Stimulated activated CD4-positive, alpha-beta T cell treated with anti-CD3 and anti-CD28 coated beads, TNF-alpha, amount 100 ng/mL, for 48 hours (primary cell): ENCODE measurements at regions not wholly inside any gene's neighbourhood (a gene's known extent, or its start where the extent isn't known, plus 50 kb on each side); places are given as distances from the start of the nearest gene placed in this dataset.

Source experiments
- DNase-seq, 3 donors: peaks; one replicate each; pipeline ENCODE4 v3.0.0-alpha.2; 2020; ENCODE audit warnings: low read depth in 3 of 3

DNA sequence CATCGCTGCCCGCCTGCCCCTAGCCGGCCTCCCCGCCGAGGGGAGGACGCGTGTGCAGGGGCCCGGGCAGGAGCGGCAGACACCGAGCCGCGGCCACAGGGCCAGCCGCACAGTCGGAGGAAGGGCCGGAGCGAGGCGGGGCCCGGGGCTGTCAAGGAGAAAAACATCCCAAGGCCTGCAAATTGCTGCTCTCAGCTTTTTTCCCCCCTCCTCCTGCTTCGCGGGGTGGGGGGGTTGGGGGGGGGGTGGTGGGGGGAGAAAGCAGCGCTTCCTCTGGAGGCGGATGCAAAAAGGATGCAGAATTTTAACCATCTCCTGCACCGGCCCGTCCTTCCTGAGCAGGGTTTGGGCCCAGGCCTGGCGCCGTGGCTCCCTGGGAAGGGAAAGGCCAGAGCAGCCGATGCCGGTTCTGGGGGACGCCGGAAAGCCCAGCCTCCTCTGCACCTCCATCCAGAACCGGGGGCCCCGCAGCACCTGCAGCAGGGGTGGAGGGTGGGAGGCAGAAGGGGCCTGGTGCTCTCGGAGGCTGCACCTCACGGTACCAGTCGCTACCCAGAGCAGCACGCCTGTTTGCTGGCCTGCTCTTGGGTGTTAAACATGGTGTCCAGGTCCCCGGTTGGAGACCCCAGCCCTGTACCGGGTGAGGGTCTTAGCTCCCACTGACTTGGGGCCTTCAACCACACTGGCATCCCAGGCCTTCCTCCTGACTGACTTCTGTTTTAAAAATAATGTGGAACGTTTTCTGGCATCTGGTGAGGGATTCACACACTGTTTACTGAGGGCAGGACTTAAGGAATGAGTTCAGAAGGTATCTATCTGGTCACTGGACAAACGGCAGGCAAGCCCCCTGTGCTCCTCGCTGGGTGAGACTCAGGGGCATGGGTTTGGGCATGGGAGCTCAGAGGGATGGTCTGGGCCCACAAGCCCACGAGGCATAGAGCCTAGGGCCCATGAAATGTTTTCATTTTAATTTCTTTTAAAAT is 77.4 kb upstream of the WNT7B start:
- no peak for DNase-seq

DNA sequence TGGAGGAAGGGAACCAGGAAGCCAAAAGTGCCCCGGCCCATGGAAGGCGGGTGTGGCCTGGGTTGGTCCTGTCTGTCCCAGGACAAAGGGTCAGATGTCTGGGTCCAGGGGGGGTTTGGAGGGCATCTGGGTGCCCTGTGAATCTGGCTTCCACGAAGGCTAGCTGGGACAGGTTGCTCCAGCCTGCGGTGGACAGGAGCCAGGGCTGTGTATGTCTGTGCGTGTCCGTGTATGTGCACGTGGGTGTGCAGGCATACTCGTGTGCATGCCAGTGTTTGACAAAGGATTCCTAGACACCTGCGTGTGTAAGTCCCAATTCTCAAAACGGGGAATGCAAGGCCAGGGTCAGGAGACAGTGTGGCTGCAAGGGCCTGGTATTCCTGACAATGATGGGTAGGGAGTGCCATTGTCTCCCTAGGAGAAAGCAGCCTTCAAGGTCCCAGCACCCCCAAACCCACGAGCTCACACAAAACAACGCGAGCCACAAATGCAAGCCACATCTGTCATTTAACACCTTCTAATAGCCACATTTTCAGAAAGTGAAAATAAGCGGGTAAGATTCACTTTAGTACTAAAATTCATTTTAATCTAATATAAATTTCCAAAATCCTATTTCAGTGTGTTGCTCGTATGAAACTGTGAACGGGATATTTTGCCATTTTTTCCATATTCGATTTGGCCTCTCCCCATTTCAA is 78.4 kb upstream of the WNT7B start:
- DNase-seq: no peak

GRCh38 chr22:46055911-46056545 is 79.1 kb upstream of the WNT7B start:
- DNase-seq: no peak

- DNase-seq: no peak
Observed at GRCh38 chr22:46056546-46057245, 79.7 kb upstream of the WNT7B start.

DNA sequence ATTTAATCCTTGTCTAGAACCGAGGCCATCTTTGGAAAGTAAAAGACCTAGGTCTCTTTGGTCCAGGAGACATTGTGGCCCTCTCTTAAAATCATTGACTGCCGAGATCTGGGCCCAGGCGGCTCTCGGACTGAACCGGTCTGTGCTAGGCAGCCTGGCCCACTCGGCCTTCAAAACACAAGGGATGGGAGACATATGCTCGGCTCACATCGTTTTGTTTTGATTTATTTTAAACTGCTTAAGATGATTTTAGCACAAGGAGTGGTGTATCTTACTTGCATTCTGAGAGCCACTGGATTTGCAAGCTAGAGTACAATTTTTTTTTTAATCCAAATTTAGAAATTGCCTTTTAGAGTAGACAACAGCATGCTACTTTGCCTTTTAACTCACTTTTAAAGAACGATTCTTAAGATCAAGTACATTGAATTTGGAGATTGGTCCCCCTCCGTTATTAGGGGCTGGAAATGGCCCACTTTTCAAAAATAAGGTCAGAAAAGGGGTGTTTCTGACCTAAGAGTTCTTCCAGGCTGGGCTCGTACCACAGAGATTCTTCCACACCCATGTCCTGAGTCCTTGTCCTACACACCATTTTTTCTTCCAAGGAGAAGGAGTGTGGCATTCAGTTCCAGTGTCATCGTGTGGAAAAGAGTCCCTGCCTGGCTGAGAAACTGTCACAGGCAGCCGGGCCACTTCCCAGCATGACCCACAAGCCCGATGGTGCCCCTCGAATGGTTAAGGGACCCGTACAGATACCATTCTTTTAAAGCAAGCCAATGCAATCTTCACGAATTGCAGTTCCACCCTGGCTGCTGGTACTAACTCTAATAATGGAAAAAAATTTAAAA is 80.5 kb upstream of the WNT7B start:
- DNase-seq: no peak

DNA sequence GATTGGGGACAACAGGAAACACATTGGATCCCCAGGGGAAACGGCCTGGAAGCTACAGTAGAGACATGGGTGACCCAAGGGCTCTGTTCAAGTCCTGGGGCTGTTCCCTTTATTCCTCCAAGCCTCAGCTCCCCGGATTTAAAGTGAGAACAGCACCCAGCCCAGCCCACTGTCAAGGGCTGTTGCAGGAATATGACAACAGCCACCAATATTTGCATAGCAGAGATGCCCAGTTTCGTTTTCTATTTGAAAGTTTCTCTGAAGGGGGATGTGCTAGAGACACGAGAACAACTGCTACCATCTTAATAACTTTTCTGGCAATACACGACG is 81.1 kb upstream of the WNT7B start:
- DNase-seq: no peak

DNA sequence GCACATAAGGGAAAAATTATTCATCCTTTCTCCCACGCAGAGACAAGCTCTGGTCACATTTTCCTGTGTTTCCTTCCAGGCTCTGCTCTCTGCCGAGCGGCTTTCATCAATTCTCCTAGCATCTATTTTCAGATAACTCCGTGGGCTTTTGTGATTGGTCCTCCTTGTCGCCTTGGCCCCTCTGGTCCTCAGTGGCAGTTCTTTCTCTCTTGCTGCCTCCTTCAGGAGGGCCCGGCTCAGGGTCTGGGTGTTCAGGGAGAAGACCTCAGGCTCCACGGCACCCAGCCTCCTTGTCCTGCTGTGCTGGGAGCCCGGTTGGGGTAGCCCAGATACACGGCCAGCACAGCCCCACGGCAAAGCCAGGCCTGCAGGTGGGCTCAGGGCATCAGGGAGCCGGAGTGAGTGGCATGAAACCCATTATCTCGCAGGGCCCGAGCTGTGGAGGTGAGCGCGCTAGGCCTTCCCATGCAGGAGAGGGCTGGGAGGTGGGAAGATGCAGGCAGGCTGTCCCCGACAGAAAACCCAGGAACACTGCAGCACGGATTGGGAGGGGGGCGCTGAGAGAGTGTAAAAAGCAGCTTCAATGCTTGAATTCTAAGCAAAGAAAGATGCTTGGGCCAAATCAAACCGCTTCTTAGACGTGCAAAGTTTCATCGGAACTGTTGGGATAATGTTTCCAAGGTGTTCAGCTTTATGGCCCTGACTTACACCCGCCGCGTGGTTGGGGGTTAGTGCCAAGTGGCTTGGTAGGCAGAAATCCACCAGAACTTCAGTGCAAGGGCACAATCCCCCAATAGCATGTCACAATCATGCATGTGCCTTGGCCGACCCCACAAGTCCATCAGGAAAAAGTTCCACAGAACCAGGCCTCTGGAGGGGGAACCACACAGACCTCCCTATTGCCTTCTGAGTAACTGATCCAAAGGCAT is 81.9 kb upstream of the WNT7B start:
- DNase-seq: no peak

GRCh38 chr22:46060292-46061123 is 83.5 kb upstream of the WNT7B start:
- DNase-seq: no peak

DNA sequence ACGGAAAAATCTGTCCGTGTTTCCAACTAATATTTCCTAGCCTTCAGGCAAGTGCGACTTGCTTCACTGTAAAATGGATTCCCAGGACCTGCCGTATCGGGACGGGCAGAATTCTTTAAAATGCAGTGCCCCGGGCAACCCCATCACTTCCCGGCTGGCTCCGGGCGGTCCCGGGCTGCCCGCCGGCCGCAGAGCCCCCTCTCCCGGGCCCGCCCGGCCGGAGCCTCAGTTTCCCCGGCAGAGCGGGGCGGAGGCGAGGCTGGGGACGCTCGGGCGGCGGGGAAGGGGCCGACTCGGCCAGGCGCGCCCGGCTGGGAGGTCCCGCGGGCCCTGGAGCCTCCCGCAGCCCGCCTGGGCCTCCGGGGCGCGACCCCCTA is 84.2 kb upstream of the WNT7B start:
- no peak for DNase-seq

GRCh38 chr22:46061501-46062231 is 84.7 kb upstream of the WNT7B start:
- DNase-seq: no peak

DNA sequence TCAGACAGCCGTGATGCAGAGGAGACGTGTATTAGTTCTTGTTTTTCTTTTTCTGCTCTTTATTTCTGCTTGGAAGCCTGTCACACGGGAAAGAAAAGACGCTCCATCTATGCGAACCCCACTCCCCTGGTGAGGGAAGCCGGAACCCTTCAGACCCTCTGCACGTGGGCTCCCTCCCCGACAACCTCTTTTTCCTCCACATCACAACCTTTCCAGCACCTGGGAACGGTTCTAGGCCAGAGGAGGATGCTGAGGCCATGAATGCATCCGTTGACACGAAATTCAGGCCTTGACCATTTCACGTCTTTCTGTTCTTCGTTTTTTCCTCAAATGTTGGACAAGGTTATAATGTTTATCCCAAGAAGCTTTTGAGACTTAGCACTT is 85.3 kb upstream of the WNT7B start:
- DNase-seq: no peak

DNA sequence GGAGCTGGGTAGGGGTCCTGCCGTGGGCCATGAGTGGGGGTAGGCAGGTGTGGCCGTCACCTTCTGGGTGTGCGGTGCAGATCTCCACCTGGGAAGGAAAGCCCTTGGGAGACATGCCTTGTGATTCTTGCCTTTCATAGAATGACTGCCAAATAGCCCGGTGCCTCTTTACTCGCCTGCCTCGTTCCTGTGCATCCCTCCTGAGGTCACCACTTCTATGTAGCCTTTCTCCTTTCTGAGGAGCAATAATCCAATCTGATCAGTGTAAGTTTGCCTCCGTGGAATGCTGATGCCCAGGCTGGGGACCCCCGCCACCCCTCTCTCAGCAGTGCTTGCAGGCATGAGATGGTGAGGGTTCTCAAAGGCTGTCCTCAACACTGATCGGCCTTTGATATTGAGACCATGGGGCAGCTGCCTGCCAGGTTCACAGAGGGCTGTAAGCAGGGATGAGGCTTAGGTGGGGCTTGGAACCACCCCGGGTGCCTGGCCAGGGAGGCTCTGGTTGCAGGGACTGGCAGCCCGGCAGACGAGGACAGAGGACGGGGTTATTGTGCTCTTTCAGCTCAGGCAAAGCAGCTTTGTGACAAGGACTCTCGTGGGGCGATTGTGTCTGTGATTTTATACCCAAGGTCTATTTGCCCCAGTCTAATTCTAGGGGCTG is 86.1 kb upstream of the WNT7B start:
- no peak for DNase-seq

- DNase-seq: no peak
Observed at GRCh38 chr22:46063846-46064227, 86.5 kb upstream of the PPARA start.

DNA sequence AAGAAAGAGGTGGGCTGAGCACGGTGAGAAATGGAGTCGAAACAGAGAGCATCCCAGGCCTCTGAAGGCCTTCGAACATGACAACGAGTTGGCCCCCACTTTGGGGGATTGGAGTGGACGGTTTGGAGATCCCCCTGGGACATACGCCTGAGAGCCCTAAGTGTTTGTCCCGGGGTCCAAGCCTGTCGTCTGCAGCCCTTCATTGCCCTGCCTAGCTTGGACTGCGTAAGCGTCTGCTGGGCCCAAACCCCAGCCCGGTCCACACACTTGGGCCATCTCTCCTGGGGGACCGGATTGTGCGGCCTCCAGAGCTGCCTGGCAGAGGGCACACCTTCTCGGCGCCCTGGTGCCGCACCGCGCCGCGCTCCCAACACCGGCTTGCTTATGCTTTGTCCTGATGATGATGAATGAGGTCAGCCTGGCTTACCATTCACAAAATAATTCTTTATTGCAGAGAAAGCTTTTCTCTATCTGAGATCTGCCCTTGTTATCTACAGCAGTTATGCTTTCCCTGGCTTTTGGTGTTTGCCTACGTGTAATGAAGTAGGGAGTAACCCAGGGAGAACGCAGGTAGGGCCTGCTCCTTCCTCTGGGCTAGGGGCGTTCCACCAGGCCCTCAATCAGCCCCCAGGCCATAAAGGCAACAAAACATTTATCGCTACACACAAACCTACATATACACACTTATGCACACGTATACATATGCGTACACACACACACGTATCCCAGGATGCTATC is 85.9 kb upstream of the PPARA start:
- no peak for DNase-seq

- DNase-seq: no peak
Observed at GRCh38 chr22:46064966-46065666, 85.2 kb upstream of the PPARA start.

DNA sequence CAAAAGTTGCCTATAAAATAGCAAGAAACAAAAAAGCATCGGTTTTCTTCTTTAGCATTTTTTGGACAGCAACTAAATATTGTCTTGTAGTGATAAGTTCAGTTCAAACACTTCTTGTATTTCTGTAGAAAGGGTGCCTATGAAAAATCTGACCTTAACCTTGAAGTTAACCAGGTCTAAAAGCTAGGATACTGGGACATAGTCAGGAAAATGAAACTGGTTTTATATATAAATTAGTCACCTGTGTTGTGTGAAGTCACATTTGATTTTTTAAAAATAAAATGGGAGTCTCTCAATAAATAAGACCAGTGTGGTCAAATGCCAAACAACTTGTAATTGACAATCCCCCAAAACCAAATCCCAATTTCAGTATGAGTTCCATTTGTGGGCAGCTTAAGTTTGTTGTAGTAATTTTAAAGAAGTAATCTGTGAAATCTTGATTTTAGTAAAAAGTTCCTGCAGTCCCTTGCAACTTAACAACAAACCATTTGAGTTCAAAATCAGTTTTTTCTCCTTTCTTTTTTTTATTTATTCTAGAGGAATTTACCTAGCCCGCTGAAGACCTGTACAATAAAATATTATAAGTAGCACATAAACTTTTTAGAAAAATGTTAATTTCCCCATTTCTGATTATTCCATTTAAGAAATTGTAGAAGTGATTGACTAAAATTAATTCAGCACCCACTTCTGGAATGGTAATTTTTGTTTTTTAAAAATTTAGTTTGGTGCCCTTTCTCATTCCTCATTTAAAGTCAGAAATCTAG is 84.5 kb upstream of the PPARA start:
- no peak for DNase-seq
